Liver (tissue), 7 donors: ENCODE measurements at regions not wholly inside any gene's neighbourhood (a gene's known extent, or its start where the extent isn't known, plus 50 kb on each side); places are given as distances from the start of the nearest gene placed in this dataset.
A peak's percentile ranks its signal among the peaks of the same experiment; 100 is the strongest.

Experiments used
- DNase-seq: peaks from one replicate; pipeline ENCODE4 v3.0.0-alpha.2; 2017; ENCODE audit warnings: low spot score
- H3K27ac ChIP-seq, 2 donors: one replicate each; pipeline ENCODE4 v1.7.0; 2013; ENCODE audit warnings: inconsistent platforms in 2 of 2, low read length in 2 of 2, control low read depth in 1 of 2, low read depth in 1 of 2, mild to moderate bottlenecking in 1 of 2
- H3K27me3 ChIP-seq, 4 donors: one replicate each; pipeline versions ENCODE4 v1.6.1 to v1.7.0; 2013; ENCODE audit warnings: low read length in 3 of 4, inconsistent platforms in 1 of 4, mild to moderate bottlenecking in 1 of 4, moderate library complexity in 1 of 4; ENCODE audit not compliant: control insufficient read depth in 4 of 4, insufficient read depth in 4 of 4
- H3K36me3 ChIP-seq, 4 donors: one replicate each; pipeline versions ENCODE4 v1.6.1 to v1.7.0; 2013; ENCODE audit warnings: low read length in 3 of 4, mild to moderate bottlenecking in 3 of 4, low read depth in 1 of 4, moderate library complexity in 1 of 4; ENCODE audit not compliant: control insufficient read depth in 4 of 4, insufficient read depth in 3 of 4
- H3K4me1 ChIP-seq, 4 donors: one replicate each; pipeline versions ENCODE4 v1.6.1 to v1.7.0; 2013; ENCODE audit warnings: low read length in 3 of 4, mild to moderate bottlenecking in 3 of 4, moderate library complexity in 1 of 4; ENCODE audit not compliant: control insufficient read depth in 4 of 4, insufficient read depth in 4 of 4
- H3K4me3 ChIP-seq, 3 donors: one replicate each; pipeline versions ENCODE4 v1.6.1 to v1.7.0; 2013; ENCODE audit warnings: low read length in 3 of 3, control low read depth in 1 of 3, low read depth in 1 of 3, mild to moderate bottlenecking in 1 of 3
- H3K9ac ChIP-seq, 2 donors: one replicate each; pipeline ENCODE4 v1.7.0; 2013; ENCODE audit warnings: low read length in 2 of 2, mild to moderate bottlenecking in 2 of 2, moderate library complexity in 2 of 2, control low read depth in 1 of 2, low read depth in 1 of 2
- H3K9me3 ChIP-seq, 4 donors: one replicate each; pipeline versions ENCODE4 v1.6.1 to v1.7.0; 2013; ENCODE audit warnings: low read length in 3 of 4; ENCODE audit not compliant: control insufficient read depth in 4 of 4
- FOXA2 ChIP-seq: IDR thresholded peaks from 2 replicates; pipeline ENCODE4 v1.6.1; 2016; ENCODE audit warnings: antibody characterized with exemption
- GABPA ChIP-seq, 2 donors: IDR thresholded peaks in 1 of 2; conservative IDR thresholded peaks in 1 of 2; 2 replicates each; pipeline ENCODE4 v1.6.1; 2016; ENCODE audit warnings: antibody characterized with exemption in 2 of 2, mild to moderate bottlenecking in 1 of 2, moderate library complexity in 1 of 2
- NR2F2 ChIP-seq: IDR thresholded peaks from 2 replicates; pipeline ENCODE4 v1.6.1; 2016; ENCODE audit warnings: antibody characterized with exemption
- RAD21 ChIP-seq, 2 donors: IDR thresholded peaks; 2 replicates each; pipeline ENCODE4 v1.6.1; 2016; ENCODE audit warnings: antibody characterized with exemption in 2 of 2, mild to moderate bottlenecking in 2 of 2
- SP1 ChIP-seq: IDR thresholded peaks from 2 replicates; pipeline ENCODE4 v1.6.1; 2018; ENCODE audit warnings: antibody characterized with exemption, mild to moderate bottlenecking
- YY1 ChIP-seq: IDR thresholded peaks from 2 replicates; pipeline ENCODE4 v1.6.1; 2016; ENCODE audit warnings: antibody characterized with exemption, mild to moderate bottlenecking
- WGBS: extraction: QIAGEN DNeasy Blood & Tissue Kit; methylation state at CpG from one replicate; pipeline ENCODE4 v1.1.7; 2013; 5-methylcytosine and 5-hydroxymethylcytosine counted together
- TF ChIP-seq, protein P1 (sequence below): IDR thresholded peaks from 2 replicates; pipeline ENCODE4 v1.6.1; 2016; ENCODE audit warnings: antibody characterized with exemption, mild to moderate bottlenecking
- TF ChIP-seq, protein P2 (sequence below): IDR thresholded peaks from 2 replicates; pipeline ENCODE4 v1.6.1; 2016; ENCODE audit warnings: antibody characterized with exemption
- TF ChIP-seq, protein P3 (sequence below): IDR thresholded peaks from 2 replicates; pipeline ENCODE4 v1.6.1; 2016; ENCODE audit warnings: antibody characterized with exemption
- TF ChIP-seq, protein P4 (sequence below): IDR thresholded peaks from 2 replicates; pipeline ENCODE4 v1.6.1; 2016; ENCODE audit warnings: antibody characterized with exemption
- donor health status: healthy.
- donor health status: healthy.
- donor health status: healthy.
- donor health status: healthy.

DNA sequence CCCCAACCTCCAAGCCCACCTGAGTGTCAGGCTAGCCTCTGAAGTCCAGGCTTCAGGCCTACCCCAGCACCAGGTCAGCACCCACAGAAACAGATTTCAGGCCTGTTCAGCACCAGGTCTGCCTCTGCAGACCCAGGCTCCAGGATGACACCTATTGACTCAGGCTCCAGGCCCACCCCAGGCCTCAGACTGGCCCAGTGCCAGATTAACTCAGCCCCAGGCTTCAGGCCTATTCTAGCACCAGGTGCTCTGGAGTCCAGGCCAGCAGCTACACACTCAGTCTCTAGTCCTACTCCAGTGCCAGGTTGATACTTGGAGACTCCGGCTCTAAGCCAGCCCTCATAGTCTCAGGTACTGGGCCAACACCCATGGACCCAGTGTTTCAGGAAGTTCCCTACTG lies 541.7 kb upstream of the PBX1 start:
- Histone ChIP-seq H3K27ac (no peak overlapping the region), H3K36me3 (no peaks in the 10 kb centered on the region), H3K27me3 (no peaks in the 10 kb centered on the region), H3K4me1 (no peaks in the 10 kb centered on the region), H3K4me3 (peak overlapping the region in 1 of 3 donors; percentile 9), H3K9me3 (peaks cover 0 to 3% (median 1%) of the 10 kb centered on the region in 4 donors), H3K9ac (no peak overlapping the region)
- DNase-seq, result no peak
- no peak for TF ChIP-seq NR2F2
- TF ChIP-seq, protein P1, sequence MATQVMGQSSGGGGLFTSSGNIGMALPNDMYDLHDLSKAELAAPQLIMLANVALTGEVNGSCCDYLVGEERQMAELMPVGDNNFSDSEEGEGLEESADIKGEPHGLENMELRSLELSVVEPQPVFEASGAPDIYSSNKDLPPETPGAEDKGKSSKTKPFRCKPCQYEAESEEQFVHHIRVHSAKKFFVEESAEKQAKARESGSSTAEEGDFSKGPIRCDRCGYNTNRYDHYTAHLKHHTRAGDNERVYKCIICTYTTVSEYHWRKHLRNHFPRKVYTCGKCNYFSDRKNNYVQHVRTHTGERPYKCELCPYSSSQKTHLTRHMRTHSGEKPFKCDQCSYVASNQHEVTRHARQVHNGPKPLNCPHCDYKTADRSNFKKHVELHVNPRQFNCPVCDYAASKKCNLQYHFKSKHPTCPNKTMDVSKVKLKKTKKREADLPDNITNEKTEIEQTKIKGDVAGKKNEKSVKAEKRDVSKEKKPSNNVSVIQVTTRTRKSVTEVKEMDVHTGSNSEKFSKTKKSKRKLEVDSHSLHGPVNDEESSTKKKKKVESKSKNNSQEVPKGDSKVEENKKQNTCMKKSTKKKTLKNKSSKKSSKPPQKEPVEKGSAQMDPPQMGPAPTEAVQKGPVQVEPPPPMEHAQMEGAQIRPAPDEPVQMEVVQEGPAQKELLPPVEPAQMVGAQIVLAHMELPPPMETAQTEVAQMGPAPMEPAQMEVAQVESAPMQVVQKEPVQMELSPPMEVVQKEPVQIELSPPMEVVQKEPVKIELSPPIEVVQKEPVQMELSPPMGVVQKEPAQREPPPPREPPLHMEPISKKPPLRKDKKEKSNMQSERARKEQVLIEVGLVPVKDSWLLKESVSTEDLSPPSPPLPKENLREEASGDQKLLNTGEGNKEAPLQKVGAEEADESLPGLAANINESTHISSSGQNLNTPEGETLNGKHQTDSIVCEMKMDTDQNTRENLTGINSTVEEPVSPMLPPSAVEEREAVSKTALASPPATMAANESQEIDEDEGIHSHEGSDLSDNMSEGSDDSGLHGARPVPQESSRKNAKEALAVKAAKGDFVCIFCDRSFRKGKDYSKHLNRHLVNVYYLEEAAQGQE, result no peak
- TF ChIP-seq SP1, result no peak
- TF ChIP-seq FOXA2, result no peak
- TF ChIP-seq GABPA (IDR thresholded peaks at IDR 0.05 in 1 of 2, conservative IDR thresholded peaks at IDR 0.05 in 1 of 2), result no peak
- TF ChIP-seq YY1, result no peak
- TF ChIP-seq, protein P2, sequence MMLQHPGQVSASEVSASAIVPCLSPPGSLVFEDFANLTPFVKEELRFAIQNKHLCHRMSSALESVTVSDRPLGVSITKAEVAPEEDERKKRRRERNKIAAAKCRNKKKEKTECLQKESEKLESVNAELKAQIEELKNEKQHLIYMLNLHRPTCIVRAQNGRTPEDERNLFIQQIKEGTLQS, result no peak
- TF ChIP-seq, protein P3, sequence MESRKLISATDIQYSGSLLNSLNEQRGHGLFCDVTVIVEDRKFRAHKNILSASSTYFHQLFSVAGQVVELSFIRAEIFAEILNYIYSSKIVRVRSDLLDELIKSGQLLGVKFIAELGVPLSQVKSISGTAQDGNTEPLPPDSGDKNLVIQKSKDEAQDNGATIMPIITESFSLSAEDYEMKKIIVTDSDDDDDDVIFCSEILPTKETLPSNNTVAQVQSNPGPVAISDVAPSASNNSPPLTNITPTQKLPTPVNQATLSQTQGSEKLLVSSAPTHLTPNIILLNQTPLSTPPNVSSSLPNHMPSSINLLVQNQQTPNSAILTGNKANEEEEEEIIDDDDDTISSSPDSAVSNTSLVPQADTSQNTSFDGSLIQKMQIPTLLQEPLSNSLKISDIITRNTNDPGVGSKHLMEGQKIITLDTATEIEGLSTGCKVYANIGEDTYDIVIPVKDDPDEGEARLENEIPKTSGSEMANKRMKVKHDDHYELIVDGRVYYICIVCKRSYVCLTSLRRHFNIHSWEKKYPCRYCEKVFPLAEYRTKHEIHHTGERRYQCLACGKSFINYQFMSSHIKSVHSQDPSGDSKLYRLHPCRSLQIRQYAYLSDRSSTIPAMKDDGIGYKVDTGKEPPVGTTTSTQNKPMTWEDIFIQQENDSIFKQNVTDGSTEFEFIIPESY, result no peak
- WGBS, result 97% methylated on average over 1 of the region's 1 CpG

DNA sequence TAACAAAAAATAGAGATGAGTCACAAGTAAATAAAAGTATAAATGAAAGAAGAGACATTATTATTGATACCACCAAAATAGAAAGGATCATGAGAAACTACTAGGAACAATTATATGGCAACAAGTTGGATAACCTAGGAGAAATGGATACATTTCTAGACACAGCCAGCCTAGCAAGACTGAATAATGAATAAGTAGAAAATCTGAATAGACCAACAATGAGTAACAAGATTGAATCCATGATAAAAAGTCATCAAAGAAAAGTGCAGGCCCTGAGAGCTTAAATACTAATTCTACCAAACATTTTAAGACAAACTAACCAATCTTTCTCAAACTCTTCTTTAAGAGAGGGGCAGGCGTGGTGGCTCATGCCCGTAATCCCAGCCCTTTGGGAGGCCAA lies 538.6 kb upstream of the PBX1 start:
- no peak overlapping the region for H3K27ac ChIP-seq
- DNase-seq, result no peak
- WGBS, result 49% methylated on average over 2 of the region's 2 CpGs
- peaks cover 0 to 4% (median 3%) of the 10 kb centered on the region in 4 donors for H3K9me3 ChIP-seq
- no peaks in the 10 kb centered on the region for H3K36me3 ChIP-seq
- no peak overlapping the region for H3K4me3 ChIP-seq
- H3K4me1 ChIP-seq, result no peaks in the 10 kb centered on the region
- no peak overlapping the region for H3K9ac ChIP-seq
- TF ChIP-seq, protein P4, sequence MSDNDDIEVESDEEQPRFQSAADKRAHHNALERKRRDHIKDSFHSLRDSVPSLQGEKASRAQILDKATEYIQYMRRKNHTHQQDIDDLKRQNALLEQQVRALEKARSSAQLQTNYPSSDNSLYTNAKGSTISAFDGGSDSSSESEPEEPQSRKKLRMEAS, result no peak
- TF ChIP-seq YY1, result no peak
- no peak for TF ChIP-seq SP1
- TF ChIP-seq RAD21 (IDR thresholded peaks at IDR 0.05), result no peak
- TF ChIP-seq, protein P2, result no peak
- TF ChIP-seq, protein P1, result no peak
- no peaks in the 10 kb centered on the region for H3K27me3 ChIP-seq
